Lower leg skin (tissue), 4 donors: ENCODE measurements at regions not wholly inside any gene's neighbourhood (a gene's known extent, or its start where the extent isn't known, plus 50 kb on each side); places are given as distances from the start of the nearest gene placed in this dataset.

Experiments
- DNase-seq, 2 donors: peaks; one replicate each; pipeline ENCODE4 v3.0.0-alpha.2; 2019; ENCODE audit warnings: low spot score in 2 of 2
- H3K4me3 ChIP-seq: fragments of 200-600 bp; sonication (generic); 2 replicates; pipeline ENCODE4 v1.5.1; 2017; ENCODE audit warnings: mild to moderate bottlenecking, low read depth; ENCODE audit not compliant: poor library complexity, severe bottlenecking
- POLR2A ChIP-seq, 2 donors: fragments of 450-650 bp; IDR thresholded peaks; one replicate each; pipeline ENCODE4 v1.6.1; 2016 to 2017; ENCODE audit warnings: antibody characterized with exemption in 2 of 2, mild to moderate bottlenecking in 1 of 2, moderate library complexity in 1 of 2
- WGBS, 2 donors: methylation state at CpG; one replicate each; pipeline ENCODE4 v1.1.5; 2018; 5-methylcytosine and 5-hydroxymethylcytosine counted together
- intact Hi-C: fragments of 100-400 bp; cut with DNase I; formaldehyde crosslinking; loops from one replicate; pipeline ENCODE4 v1.15.0; 2023; ENCODE audit warnings: low total_unique reads
- TF ChIP-seq, protein P1 (sequence below), 3 donors: fragments of 450-650 bp; IDR thresholded peaks; one replicate each; pipeline ENCODE4 v1.5.1; 2016; ENCODE audit warnings: antibody characterized with exemption in 3 of 3, mild to moderate bottlenecking in 3 of 3, moderate library complexity in 2 of 3

GRCh38 chr6:126546541-126547120 lies 206.7 kb downstream of the CENPW start:
- TF ChIP-seq, protein P1, sequence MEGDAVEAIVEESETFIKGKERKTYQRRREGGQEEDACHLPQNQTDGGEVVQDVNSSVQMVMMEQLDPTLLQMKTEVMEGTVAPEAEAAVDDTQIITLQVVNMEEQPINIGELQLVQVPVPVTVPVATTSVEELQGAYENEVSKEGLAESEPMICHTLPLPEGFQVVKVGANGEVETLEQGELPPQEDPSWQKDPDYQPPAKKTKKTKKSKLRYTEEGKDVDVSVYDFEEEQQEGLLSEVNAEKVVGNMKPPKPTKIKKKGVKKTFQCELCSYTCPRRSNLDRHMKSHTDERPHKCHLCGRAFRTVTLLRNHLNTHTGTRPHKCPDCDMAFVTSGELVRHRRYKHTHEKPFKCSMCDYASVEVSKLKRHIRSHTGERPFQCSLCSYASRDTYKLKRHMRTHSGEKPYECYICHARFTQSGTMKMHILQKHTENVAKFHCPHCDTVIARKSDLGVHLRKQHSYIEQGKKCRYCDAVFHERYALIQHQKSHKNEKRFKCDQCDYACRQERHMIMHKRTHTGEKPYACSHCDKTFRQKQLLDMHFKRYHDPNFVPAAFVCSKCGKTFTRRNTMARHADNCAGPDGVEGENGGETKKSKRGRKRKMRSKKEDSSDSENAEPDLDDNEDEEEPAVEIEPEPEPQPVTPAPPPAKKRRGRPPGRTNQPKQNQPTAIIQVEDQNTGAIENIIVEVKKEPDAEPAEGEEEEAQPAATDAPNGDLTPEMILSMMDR (IDR thresholded peaks at IDR 0.05): no peak
- TF ChIP-seq POLR2A (IDR thresholded peaks at IDR 0.05): no peak
- H3K4me3 ChIP-seq: no peak overlapping the region
- intact Hi-C loops: no loop called here
- DNase-seq: no peak
- WGBS, 2 donors: 21 to 26% methylated on average over 1 of the region's 1 CpG

DNA sequence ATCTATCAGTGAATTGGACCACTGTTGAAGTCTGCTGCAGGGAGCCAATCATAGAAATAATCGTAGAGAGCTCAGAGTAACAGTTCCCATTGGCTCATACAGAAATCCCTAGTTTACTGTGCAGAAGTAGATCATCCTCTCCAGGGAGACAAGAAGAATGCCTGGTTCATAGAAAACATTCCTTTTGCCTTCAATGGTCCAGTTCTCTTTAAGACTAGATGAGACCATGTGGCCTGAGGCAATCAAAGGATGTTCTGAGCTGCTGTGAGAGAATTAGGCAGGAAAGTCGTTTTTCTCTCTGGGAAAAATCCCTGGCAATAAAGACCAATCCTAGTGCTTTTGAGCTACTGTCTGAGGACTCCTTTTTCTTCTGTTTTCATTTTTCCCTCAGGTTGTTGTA lies 208.4 kb downstream of the CENPW start:
- WGBS, 2 donors: 33 to 41% methylated on average over 2 of the region's 2 CpGs
- intact Hi-C loops: no loop called here

GRCh38 chr6:126550323-126550722 lies 210.4 kb downstream of the CENPW start:
- intact Hi-C loops: no loop called here
- 89 to 95% methylated on average over 5 of the region's 5 CpGs for WGBS, 2 donors
- no peak overlapping the region for H3K4me3 ChIP-seq
- no peak for DNase-seq
- TF ChIP-seq, protein P1 (IDR thresholded peaks at IDR 0.05): no peak
- no peak for TF ChIP-seq POLR2A (IDR thresholded peaks at IDR 0.05)

More for the DNA sequence above, 208.4 kb downstream of the CENPW start:
- no peak for DNase-seq
- TF ChIP-seq, protein P1 (IDR thresholded peaks at IDR 0.05): no peak
- no peak overlapping the region for H3K4me3 ChIP-seq

DNA sequence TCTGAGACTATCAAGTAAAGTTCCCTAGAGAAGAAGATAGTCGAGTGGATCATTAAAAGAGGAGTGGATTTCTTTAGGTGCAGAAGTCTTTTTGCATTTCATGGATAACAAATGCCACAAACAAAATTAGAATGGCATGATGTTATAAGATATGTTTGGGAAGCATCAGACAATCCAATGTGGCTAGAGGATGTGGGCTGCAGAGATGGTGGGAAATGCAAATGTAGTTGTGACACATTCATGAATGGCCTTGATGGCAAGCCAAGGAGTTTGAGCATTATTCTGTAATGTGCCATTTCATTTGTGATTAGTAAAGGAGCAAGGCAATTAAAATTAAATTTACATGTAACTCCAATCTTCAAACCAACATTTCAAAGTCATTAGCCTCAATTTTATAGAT lies 211.9 kb downstream of the CENPW start:
- TF ChIP-seq, protein P1 (IDR thresholded peaks at IDR 0.05): no peak
- no peak for TF ChIP-seq POLR2A (IDR thresholded peaks at IDR 0.05)
- no peak for DNase-seq
- WGBS, 2 donors: 83 to 92% methylated on average over 1 of the region's 1 CpG
- H3K4me3 ChIP-seq: no peak overlapping the region
- intact Hi-C loops: no loop called here

DNA sequence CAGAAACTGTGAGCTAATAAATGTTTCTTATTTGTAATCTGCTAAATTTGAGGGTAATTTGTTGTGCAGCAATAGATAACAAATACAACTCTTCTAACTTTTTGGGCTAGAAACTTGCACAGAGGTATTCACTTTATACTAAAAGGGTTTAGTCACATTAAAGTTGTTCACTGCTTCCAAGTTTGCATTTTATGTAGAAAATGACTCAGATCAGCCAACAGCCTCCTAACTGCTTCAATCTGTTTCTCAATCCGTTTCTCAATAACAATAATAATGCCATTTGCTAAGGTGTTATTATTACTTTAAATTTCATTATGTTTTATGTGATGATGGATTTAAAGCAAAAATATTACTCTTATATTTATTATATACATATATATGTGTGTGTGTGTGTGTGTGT lies 213.9 kb downstream of the CENPW start:
- intact Hi-C loops: no loop called here
- TF ChIP-seq POLR2A (IDR thresholded peaks at IDR 0.05): no peak
- TF ChIP-seq, protein P1 (IDR thresholded peaks at IDR 0.05): no peak
- WGBS, 2 donors: 53 to 65% methylated on average over 1 of the region's 1 CpG
- H3K4me3 ChIP-seq: no peak overlapping the region
- DNase-seq: no peak

- H3K4me3 ChIP-seq: no peak overlapping the region
- intact Hi-C loops: no loop called here
- DNase-seq: no peak
- TF ChIP-seq, protein P1 (IDR thresholded peaks at IDR 0.05): no peak
- TF ChIP-seq POLR2A (IDR thresholded peaks at IDR 0.05): no peak
- WGBS, 2 donors: 43 to 98% methylated on average over 1 of the region's 1 CpG
These were observed 230.6 kb downstream of the CENPW start for GRCh38 chr6:126570507-126570906.
